Hepatocyte (in vitro differentiated cells): ENCODE measurements at regions not wholly inside any gene's neighbourhood (a gene's known extent, or its start where the extent isn't known, plus 50 kb on each side); places are given as distances from the start of the nearest gene placed in this dataset.

Experiments used
- CTCF ChIP-seq: fragments of 200-600 bp; sonication (generic); IDR thresholded peaks from 2 replicates; pipeline ENCODE4 v1.5.1; 2016; ENCODE audit warnings: antibody characterized with exemption, mild to moderate bottlenecking; ENCODE audit not compliant: poor library complexity
- EZH2 ChIP-seq: fragments of 200-600 bp; sonication (generic); IDR thresholded peaks from 2 replicates; pipeline ENCODE4 v1.6.1; 2016; ENCODE audit warnings: antibody characterized with exemption, mild to moderate bottlenecking, borderline replicate concordance

- TF ChIP-seq CTCF, result no peak
- no peak for TF ChIP-seq EZH2
Measured at GRCh38 chr12:124486346-124486963, 81.0 kb downstream of the NCOR2 start.
